NB4 (cell line): ENCODE measurements at regions not wholly inside any gene's neighbourhood (a gene's known extent, or its start where the extent isn't known, plus 50 kb on each side); places are given as distances from the start of the nearest gene placed in this dataset.

ENCODE experiments used
- DNase-seq: peaks from one replicate; pipeline ENCODE4 v3.0.0; 2010; ENCODE audit warnings: low read depth
- H3K4me3 ChIP-seq: one replicate; pipeline ENCODE4 v1.5.1; 2011; ENCODE audit warnings: mild to moderate bottlenecking, low read depth, low read length, moderate library complexity
- MYC ChIP-seq: IDR thresholded peaks from 2 replicates; pipeline ENCODE4 v1.6.1; 2011; ENCODE audit warnings: low read depth, low read length
- POLR2A ChIP-seq: IDR thresholded peaks from 2 replicates; pipeline ENCODE4 v1.6.1; 2011; ENCODE audit warnings: mild to moderate bottlenecking; ENCODE audit not compliant: insufficient read length; ENCODE audit errors: extremely low read depth
- TF ChIP-seq, protein P1 (sequence below): IDR thresholded peaks from one replicate; pipeline ENCODE4 v1.5.1; 2012; ENCODE audit warnings: low read depth, low read length
- TF ChIP-seq, protein P2 (sequence below): IDR thresholded peaks from 2 replicates; pipeline ENCODE4 v1.6.1; 2011; ENCODE audit warnings: low read depth, low read length

DNA sequence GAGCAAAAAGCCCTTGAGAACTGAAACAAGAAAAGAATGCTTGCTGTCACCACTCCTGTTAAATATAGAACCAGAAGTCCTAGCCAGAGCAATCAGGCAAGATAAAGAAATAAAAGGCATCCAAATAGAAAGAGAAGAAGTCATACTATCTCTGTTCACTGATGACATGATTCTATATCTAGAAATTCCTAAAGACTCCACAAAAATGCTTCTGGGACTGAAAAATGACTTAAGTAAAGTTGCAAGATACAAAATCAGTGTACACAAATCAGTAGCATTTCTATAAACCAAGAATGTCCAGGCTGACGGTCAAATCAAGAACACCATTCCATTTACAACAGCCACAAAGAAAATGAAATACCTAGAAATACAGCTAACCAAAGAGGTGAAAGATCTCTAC is 552.7 kb upstream of the SLIT2 start:
- H3K4me3 ChIP-seq: no peak overlapping the region
- no peak for DNase-seq
- TF ChIP-seq, protein P1, sequence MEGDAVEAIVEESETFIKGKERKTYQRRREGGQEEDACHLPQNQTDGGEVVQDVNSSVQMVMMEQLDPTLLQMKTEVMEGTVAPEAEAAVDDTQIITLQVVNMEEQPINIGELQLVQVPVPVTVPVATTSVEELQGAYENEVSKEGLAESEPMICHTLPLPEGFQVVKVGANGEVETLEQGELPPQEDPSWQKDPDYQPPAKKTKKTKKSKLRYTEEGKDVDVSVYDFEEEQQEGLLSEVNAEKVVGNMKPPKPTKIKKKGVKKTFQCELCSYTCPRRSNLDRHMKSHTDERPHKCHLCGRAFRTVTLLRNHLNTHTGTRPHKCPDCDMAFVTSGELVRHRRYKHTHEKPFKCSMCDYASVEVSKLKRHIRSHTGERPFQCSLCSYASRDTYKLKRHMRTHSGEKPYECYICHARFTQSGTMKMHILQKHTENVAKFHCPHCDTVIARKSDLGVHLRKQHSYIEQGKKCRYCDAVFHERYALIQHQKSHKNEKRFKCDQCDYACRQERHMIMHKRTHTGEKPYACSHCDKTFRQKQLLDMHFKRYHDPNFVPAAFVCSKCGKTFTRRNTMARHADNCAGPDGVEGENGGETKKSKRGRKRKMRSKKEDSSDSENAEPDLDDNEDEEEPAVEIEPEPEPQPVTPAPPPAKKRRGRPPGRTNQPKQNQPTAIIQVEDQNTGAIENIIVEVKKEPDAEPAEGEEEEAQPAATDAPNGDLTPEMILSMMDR: no peak
- TF ChIP-seq POLR2A (no peak), MYC (no peak)
- TF ChIP-seq, protein P2, sequence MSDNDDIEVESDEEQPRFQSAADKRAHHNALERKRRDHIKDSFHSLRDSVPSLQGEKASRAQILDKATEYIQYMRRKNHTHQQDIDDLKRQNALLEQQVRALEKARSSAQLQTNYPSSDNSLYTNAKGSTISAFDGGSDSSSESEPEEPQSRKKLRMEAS: no peak

DNA sequence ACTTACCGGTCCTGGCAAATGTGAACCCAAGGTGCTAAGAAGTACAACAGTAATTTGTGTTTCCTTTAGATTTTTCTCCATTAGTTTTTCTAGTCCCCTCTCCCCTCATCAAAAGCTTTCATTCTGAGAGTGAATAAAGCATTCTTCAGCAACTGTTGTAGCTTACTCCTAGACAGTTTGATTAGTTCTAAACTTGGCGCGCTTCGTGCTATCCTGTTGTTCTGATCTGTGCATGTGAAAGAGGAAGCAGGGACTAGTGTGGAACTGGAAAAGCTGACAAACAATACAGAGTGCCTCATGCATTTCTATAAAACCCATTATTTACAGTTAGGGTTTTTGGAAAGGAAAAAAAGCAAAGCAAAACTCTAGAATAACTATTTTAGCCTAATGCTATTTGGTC is 556.9 kb upstream of the SLIT2 start:
- no peak overlapping the region for H3K4me3 ChIP-seq
- no peak for DNase-seq
- TF ChIP-seq, protein P2: no peak

DNA sequence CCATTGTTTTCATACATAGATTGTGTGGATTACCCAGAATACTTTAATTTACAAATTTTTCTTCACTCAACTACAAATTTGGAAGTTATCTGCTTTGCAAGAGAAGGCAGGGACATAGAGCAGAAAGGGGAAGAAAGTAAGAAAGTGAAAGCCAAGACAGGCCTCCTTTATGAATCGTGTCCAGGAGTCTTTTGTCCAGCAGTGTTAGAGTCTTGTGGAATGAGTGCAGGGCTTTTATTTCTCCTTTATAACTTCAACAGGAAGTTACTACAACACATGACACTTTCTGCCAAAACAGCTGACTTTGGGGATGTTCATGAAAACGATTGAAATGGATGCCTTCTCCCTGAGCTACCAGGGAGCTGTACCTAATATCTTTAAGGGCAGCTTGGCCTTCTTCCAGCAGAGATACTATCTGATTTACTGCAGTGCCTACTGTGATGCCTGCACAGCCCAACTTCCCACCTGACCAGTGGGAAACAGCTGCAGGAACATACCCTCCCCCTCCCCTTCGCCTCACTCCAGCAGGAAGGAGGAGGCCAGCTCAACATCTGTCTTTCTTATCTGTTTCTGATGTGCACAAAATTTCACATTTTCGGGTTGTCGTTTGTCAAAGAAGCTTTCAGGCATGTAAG is 557.7 kb upstream of the SLIT2 start:
- no peak overlapping the region for H3K4me3 ChIP-seq
- no peak for DNase-seq
- TF ChIP-seq POLR2A (no peak), MYC (no peak)
- TF ChIP-seq, protein P2: no peak
- TF ChIP-seq, protein P1: no peak

DNA sequence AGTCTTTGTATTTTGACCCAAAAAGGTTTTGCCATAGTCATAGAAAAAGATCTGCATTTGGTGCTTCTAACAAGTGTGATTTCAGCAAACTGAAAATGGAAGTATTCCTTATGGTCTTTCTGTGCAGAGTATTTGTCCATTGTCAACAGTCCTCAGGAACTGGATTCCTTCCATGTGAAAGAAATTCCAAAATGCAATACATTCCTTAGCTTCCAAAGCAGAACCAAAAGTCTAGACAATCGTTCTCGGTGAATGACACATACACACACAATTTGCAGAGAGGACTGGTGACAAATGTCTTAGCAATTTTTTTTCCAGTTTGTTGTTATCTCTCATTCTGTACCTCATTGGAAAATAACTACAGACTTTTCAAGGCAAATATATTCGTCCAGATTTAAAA is 562.2 kb upstream of the SLIT2 start:
- TF ChIP-seq MYC: no peak
- TF ChIP-seq, protein P1: no peak
- TF ChIP-seq POLR2A: no peak
- TF ChIP-seq, protein P2: no peak
- no peak overlapping the region for H3K4me3 ChIP-seq
- DNase-seq: no peak

DNA sequence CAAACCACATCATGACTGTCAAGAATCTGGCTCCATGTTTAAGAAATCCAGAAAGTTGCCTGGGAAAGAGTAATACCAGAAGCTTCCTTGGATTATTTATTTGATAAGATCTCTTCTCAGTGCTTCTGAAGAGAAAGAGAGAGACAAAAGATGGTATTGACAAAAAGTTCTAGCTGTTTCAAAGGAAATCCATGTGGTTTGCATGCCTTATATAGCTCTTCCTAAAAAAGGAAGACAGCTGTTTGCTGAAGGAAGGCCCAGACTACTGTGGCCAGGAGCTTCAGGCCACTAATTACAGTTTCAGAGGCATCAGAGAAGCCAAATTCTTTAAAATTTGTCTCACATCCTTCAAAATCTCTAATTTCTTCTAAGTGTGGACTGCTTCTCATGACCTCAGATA is 565.2 kb upstream of the SLIT2 start:
- no peak overlapping the region for H3K4me3 ChIP-seq
- DNase-seq: no peak

DNA sequence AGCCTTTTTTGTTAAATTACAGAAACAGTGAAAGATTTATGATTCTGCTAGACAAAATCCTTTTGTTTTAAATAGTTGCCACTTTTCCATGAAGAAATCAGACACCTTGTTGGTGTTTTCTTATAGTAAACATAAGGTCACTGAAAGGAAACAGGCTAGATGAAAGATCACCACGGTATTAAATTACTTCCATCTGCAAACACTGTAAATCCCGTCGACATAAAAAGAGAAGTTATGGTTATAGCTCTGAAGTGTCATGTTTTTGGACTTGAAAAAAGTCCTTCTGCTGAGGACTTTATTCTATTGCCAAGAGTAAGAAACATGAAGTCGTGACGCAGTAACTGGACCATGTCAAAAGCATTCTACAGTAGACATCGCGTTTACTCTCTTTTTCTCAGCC is 567.6 kb upstream of the SLIT2 start:
- no peak for DNase-seq
- no peak overlapping the region for H3K4me3 ChIP-seq
- TF ChIP-seq MYC (no peak), POLR2A (no peak)
- TF ChIP-seq, protein P2: no peak
- TF ChIP-seq, protein P1: no peak

More for the DNA sequence above, 565.2 kb upstream of the SLIT2 start:
- TF ChIP-seq, protein P1: no peak
- TF ChIP-seq POLR2A: no peak
